Activated CD8-positive, alpha-beta memory T cell treated with anti-CD3 and anti-CD28 coated beads, Interleukin-2, amount 10 ng/mL, durations not matched to agents 7 days and 5 days (primary cell): ENCODE measurements at regions not wholly inside any gene's neighbourhood (a gene's known extent, or its start where the extent isn't known, plus 50 kb on each side); places are given as distances from the start of the nearest gene placed in this dataset.
"Not testable (repeated sequence)": the region's sequence is repeated elsewhere in the genome, so short reads cannot be mapped to it uniquely, and the experiment has no call there.

Experiments used
- ATAC-seq: fragments of 150-1000 bp; cut with Tn5 transposase; one replicate; pipeline ENCODE4 v1.10.0; 2021; ENCODE audit warnings: moderate library complexity
- CTCF ChIA-PET: fragments of 350-600 bp; sonication (Branson Sonifier 250); formaldehyde crosslinking; loops from one replicate; lab custom pipeline; 2021; ENCODE audit warnings: antibody characterized with exemption; lab: Charles Lee
- DNase-seq: peaks from one replicate; pipeline ENCODE4 v3.0.0-alpha.2; 2020
- H3K27ac Mint-ChIP-seq: one replicate; pipeline ENCODE4 v1.8.0; 2021; ENCODE audit warnings: mild to moderate bottlenecking, mixed read lengths
- H3K27me3 Mint-ChIP-seq: one replicate; pipeline ENCODE4 v1.8.0; 2021; ENCODE audit warnings: mixed read lengths
- H3K36me3 Mint-ChIP-seq: one replicate; pipeline ENCODE4 v1.8.0; 2021; ENCODE audit warnings: mild to moderate bottlenecking, mixed read lengths
- H3K4me1 Mint-ChIP-seq: one replicate; pipeline ENCODE4 v1.8.0; 2021; ENCODE audit warnings: mixed read lengths
- H3K4me3 Mint-ChIP-seq: one replicate; pipeline ENCODE4 v1.8.0; 2021; ENCODE audit warnings: mild to moderate bottlenecking, moderate library complexity, mixed read lengths
- H3K9me3 Mint-ChIP-seq: one replicate; pipeline ENCODE4 v1.8.0; 2022; ENCODE audit warnings: low read depth, mixed read lengths

DNA sequence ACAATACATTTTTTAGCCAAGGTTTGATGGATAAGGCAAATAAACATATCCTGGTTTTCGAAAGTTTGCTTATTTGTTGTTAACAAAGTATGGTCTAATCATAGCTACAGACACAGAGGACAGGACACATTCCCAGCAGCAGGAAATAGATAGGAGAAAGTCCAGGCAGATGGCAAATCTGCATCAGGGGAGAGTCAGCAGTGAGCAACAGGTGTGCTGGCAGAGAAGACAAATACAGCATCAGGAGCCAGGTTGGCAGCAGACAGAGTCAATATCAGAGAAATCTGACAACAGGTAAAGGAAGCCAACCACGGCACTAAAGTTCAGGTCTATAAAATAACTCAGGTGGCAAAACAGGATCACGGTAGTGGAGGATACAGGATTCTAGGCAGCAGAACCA is 210.7 kb upstream of the PTBP2 start:
- CTCF ChIA-PET, result no interaction called here
- Mint-ChIP-seq H3K27ac (no peak overlapping the region), H3K4me3 (no peak overlapping the region), H3K36me3 (no peaks in the 10 kb centered on the region), H3K4me1 (no peaks in the 10 kb centered on the region), H3K27me3 (no peaks in the 10 kb centered on the region), H3K9me3 (no peaks in the 10 kb centered on the region)
- DNase-seq, result no peak
- no peak for ATAC-seq

- H3K4me3 Mint-ChIP-seq, result no peak overlapping the region
- ATAC-seq (no peak), DNase-seq (no peak)
- H3K27me3 Mint-ChIP-seq, result no peaks in the 10 kb centered on the region
- H3K27ac Mint-ChIP-seq, result no peak overlapping the region
- H3K9me3 Mint-ChIP-seq, result no peaks in the 10 kb centered on the region
- no peaks in the 10 kb centered on the region for H3K4me1 Mint-ChIP-seq
- CTCF ChIA-PET, result no interaction called here
- H3K36me3 Mint-ChIP-seq, result no peaks in the 10 kb centered on the region
Observed at GRCh38 chr1:96513136-96513535, 208.4 kb upstream of the PTBP2 start.

GRCh38 chr1:96515430-96515829 is 206.2 kb upstream of the PTBP2 start:
- Mint-ChIP-seq H3K27me3 (no peaks in the 10 kb centered on the region), H3K9me3 (no peaks in the 10 kb centered on the region), H3K36me3 (no peaks in the 10 kb centered on the region), H3K27ac (no peak overlapping the region), H3K4me1 (no peaks in the 10 kb centered on the region), H3K4me3 (no peak overlapping the region)
- no peak for DNase-seq
- CTCF ChIA-PET, result no interaction called here
- no peak for ATAC-seq

DNA sequence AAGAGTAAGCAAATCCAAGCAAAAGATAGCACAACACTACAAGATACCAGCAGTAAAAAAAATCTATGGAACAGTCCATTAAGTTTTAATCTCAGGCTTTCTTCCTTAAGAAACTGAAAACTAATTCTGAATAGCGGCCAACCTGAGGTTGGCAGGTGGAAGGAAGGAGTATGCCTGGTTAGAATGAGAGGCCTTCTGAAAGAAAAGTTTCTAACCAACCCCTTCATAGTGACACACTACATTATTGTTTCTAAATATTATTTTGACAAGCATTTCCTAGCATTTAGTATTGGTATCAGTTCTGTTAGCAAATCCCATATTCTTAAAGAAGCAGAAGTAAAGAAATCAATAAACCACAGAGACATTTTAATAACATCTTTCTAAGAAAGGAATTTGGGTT is 205.7 kb upstream of the PTBP2 start:
- ATAC-seq, result no peak
- Mint-ChIP-seq H3K9me3 (no peaks in the 10 kb centered on the region), H3K4me3 (no peak overlapping the region), H3K4me1 (no peaks in the 10 kb centered on the region), H3K27me3 (no peaks in the 10 kb centered on the region), H3K27ac (no peak overlapping the region), H3K36me3 (no peaks in the 10 kb centered on the region)
- no peak for DNase-seq
- CTCF ChIA-PET, result no interaction called here

GRCh38 chr1:96519851-96520578 is 201.6 kb upstream of the PTBP2 start:
- Mint-ChIP-seq H3K27me3 (no peaks in the 10 kb centered on the region), H3K9me3 (no peaks in the 10 kb centered on the region)

GRCh38 chr1:96520579-96520947 is 201.0 kb upstream of the PTBP2 start:
- no peaks in the 10 kb centered on the region for H3K4me1 Mint-ChIP-seq
- no peaks in the 10 kb centered on the region for H3K36me3 Mint-ChIP-seq
- no peak overlapping the region for H3K4me3 Mint-ChIP-seq
- CTCF ChIA-PET, result no interaction called here
- DNase-seq (no peak), ATAC-seq (no peak)
- H3K9me3 Mint-ChIP-seq, result no peaks in the 10 kb centered on the region
- H3K27ac Mint-ChIP-seq, result no peak overlapping the region
- no peaks in the 10 kb centered on the region for H3K27me3 Mint-ChIP-seq

More at GRCh38 chr1:96519851-96520578, 201.6 kb upstream of the PTBP2 start:
- Mint-ChIP-seq H3K4me3 (no peak overlapping the region), H3K27ac (no peak overlapping the region), H3K4me1 (no peaks in the 10 kb centered on the region), H3K36me3 (no peaks in the 10 kb centered on the region)
- DNase-seq (no peak), ATAC-seq (no peak)
- CTCF ChIA-PET, result no interaction called here

- Mint-ChIP-seq H3K4me3 (no peak overlapping the region), H3K4me1 (no peaks in the 10 kb centered on the region), H3K27ac (no peak overlapping the region), H3K9me3 (no peaks in the 10 kb centered on the region), H3K36me3 (no peaks in the 10 kb centered on the region), H3K27me3 (no peaks in the 10 kb centered on the region)
- ATAC-seq, result no peak
- CTCF ChIA-PET, result interaction anchor here (0.7 kb wide), 1 partner anchor 762 kb away, joined by 4 read pairs; no protein-coding TSS in a partner anchor
- DNase-seq, result no peak
Observed at GRCh38 chr1:96521010-96521409, 200.6 kb upstream of the PTBP2 start.

DNA sequence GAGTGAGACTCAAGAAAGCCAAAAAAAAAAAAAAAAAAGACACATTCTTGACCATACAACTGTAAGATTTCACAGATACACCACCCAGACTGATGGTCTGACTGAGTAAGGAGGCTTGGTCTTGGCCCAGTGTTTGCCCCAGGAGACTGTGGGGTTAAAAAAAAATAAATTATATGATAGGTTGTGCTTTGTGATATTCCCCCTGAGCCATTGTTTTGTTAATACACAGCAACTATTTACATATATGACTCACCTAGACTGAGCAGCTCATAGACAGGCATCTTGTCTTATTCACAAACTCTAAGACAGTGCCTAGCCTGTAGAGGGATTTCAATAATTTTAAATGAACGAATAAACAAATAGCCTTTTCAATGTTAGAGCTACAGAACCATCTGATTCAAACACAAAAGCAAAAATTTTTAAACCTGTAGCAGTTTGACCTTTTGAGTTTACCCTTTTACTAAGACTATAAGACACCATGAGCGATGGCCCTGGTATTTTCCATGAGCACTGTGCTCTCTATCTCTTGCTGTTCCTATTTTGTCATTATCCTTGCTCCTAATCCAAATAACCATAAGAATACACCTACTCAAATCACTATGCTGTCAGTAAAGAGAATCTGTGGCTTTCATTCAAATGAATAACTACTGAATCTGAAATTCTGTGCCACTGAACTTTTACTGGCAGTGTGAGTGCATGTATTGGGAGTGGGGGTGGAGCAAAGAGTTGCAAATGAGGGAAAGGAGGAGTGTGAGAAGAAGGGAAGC is 199.4 kb upstream of the PTBP2 start:
- Mint-ChIP-seq H3K27ac (no peak overlapping the region), H3K36me3 (no peaks in the 10 kb centered on the region), H3K4me3 (no peak overlapping the region), H3K4me1 (no peaks in the 10 kb centered on the region), H3K27me3 (no peaks in the 10 kb centered on the region), H3K9me3 (no peaks in the 10 kb centered on the region)
- CTCF ChIA-PET, result interaction anchor here (0.7 kb wide), 1 partner anchor 764 kb away, joined by 4 read pairs; no protein-coding TSS in a partner anchor
- ATAC-seq, result no peak
- DNase-seq, result no peak

GRCh38 chr1:96522927-96523326 is 198.7 kb upstream of the PTBP2 start:
- ATAC-seq (no peak), DNase-seq (no peak)
- Mint-ChIP-seq H3K27me3 (no peaks in the 10 kb centered on the region), H3K9me3 (no peaks in the 10 kb centered on the region), H3K4me3 (no peak overlapping the region), H3K36me3 (no peaks in the 10 kb centered on the region), H3K27ac (no peak overlapping the region), H3K4me1 (no peaks in the 10 kb centered on the region)
- CTCF ChIA-PET, result no interaction called here

GRCh38 chr1:96524100-96524499 is 197.5 kb upstream of the PTBP2 start:
- H3K27me3 Mint-ChIP-seq, result no peaks in the 10 kb centered on the region
- no peak overlapping the region for H3K4me3 Mint-ChIP-seq
- CTCF ChIA-PET, result no interaction called here

GRCh38 chr1:96525657-96526557 is 195.7 kb upstream of the PTBP2 start:
- ATAC-seq (no peak), DNase-seq (no peak)
- Mint-ChIP-seq H3K27ac (no peak overlapping the region), H3K27me3 (no peaks in the 10 kb centered on the region), H3K4me3 (no peak overlapping the region), H3K36me3 (peaks cover 3% of the 10 kb centered on the region), H3K9me3 (peaks cover 7% of the 10 kb centered on the region), H3K4me1 (no peaks in the 10 kb centered on the region)
- CTCF ChIA-PET, result no interaction called here

More at GRCh38 chr1:96524100-96524499, 197.5 kb upstream of the PTBP2 start:
- Mint-ChIP-seq H3K4me1 (no peaks in the 10 kb centered on the region), H3K36me3 (peaks cover 3% of the 10 kb centered on the region), H3K27ac (no peak overlapping the region), H3K9me3 (peaks cover 7% of the 10 kb centered on the region)
- DNase-seq (no peak), ATAC-seq (no peak)

GRCh38 chr1:96528672-96529071 is 192.9 kb upstream of the PTBP2 start:
- H3K36me3 Mint-ChIP-seq, H3K27ac Mint-ChIP-seq, CTCF ChIA-PET, DNase-seq, H3K9me3 Mint-ChIP-seq, H3K4me3 Mint-ChIP-seq, ATAC-seq, H3K4me1 Mint-ChIP-seq, H3K27me3 Mint-ChIP-seq: not testable (repeated sequence)

DNA sequence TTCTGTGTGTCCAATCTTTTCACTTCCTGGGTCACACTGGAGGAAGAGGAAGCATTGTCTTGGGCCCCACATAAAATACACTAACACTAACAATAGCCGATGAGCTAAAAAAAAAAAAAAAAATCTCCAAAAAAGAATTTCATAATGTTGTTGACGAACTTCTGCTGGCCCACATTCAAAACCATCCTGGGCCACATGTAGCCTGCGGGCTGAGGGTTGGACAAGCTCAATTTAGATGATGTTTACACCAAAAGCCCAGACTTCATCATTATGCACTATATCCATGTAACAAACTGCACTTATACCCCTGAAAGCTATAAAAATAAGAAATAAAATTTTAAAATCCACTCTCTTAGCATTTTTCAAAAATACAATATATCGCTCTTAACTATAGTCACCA is 187.8 kb upstream of the PTBP2 start:
- DNase-seq, result no peak
- Mint-ChIP-seq H3K9me3 (peaks cover 3% of the 10 kb centered on the region), H3K4me1 (no peaks in the 10 kb centered on the region), H3K27me3 (no peaks in the 10 kb centered on the region), H3K27ac (no peak overlapping the region), H3K36me3 (peaks cover 1% of the 10 kb centered on the region), H3K4me3 (no peak overlapping the region)
- CTCF ChIA-PET, result no interaction called here
- ATAC-seq, result no peak
